Fibroblast of skin of back (primary cell): ENCODE measurements at regions not wholly inside any gene's neighbourhood (a gene's known extent, or its start where the extent isn't known, plus 50 kb on each side); places are given as distances from the start of the nearest gene placed in this dataset.

Experiments
- DNase-seq: peaks from one replicate; pipeline ENCODE4 v3.0.0-alpha.2; 2013

GRCh38 chr7:116148108-116148507 is 62.2 kb upstream of the TES start:
- DNase-seq, result no peak

DNA sequence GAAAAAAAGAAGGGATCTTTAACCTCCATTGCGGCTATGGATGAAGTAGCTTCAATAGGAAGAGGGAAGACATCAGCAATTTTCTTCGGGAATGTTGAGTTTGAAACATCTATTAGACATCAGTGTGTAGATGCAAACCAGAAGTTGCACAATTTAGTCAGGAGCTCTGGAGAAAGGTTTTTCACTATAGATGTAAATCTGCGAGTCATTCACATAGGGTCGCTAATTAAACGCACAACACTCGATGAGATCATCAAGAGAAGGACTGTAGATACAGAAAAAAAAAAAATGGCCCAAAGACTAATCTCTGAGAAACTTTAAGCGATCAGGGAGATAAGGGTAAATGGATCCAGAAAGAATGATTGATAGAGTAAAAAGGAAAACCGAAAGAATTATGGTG is 61.7 kb upstream of the TES start:
- DNase-seq, result no peak

DNA sequence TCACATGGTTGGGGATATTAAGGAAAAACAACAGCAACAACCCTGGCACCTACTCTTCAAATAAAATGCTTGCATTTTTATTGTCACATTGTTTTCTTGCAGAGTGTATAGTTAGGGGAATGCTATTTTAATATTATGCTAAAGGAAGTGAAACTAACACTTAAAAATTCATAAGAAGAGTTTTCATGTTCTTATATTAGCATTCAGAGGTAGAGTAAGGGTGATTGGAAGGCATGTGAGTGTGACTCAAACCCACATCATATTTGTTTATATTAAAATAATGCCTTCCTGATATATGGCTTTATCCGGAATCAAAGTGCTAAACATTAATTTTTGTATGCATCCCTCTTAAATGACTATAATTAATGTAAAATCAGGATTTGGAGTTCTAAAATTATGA is 59.8 kb upstream of the TES start:
- DNase-seq, result peak; percentile 37

DNA sequence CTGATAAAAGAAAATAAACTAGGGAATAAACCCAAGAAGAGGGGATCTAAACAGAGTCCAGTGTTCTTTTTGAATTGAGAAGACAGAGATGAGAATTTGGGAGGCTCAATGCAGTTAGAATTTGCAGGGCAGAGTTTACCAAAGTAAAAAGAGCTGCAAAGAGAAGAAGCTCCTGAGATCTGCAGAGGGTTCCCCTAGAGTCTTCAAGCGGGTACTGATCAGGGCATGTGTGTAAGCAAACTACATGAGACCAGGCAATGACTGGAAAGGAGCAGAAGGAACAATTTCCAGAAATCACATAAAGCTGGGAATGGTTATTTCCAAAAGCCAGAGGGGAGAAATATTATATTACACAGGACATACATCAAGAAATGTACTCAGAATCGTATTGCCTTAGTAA is 58.1 kb upstream of the TES start:
- DNase-seq, result no peak

- no peak for DNase-seq
Measured at GRCh38 chr7:116153050-116153449, 57.3 kb upstream of the TES start.

DNA sequence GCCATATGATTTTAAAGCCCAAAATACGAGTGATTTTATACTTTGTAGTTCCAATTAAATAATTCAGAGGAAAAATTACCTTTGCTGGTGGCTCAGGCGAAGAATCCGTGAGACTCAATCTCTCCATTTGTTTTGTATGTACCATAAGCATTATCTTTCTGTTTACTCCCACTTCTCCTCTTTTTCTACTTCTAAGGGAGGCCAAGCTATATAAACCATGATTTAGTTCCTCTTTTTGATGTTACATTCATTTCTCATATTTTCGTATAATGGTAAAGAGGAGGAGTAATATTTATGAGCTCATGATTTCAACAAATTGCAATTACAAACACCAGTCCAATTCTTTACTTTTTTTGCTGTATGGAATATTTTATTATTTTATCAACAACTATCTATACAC is 50.6 kb upstream of the TES start:
- DNase-seq, result no peak
